ENCODE measurements at regions not wholly inside any gene's neighbourhood (a gene's known extent, or its start where the extent isn't known, plus 50 kb on each side); places are given as distances from the start of the nearest gene placed in this dataset.

- no peaks in the 10 kb centered on the region for H3K27me3 ChIP-seq (ENCODE audit: control insufficient read depth, insufficient read depth, low read length)
- POLR2A ChIA-PET = no interaction called here
- CTCF ChIA-PET = interaction anchor here (0.7 to 1.0 kb wide), 2 partner anchors 271 to 272 kb away, joined by 3 read pairs; no protein-coding TSS in a partner anchor
- no peak for DNase-seq (ENCODE audit: low read depth, low spot score)
- no peak for TF ChIP-seq CTCF (IDR thresholded peaks at IDR 0.05; ENCODE audit: low read depth, low read length)
- no peaks in the 10 kb centered on the region for H3K9me3 ChIP-seq (ENCODE audit: control insufficient read depth, insufficient read depth, low read length)
- no peak overlapping the region for H3K27ac ChIP-seq (ENCODE audit: low read depth, low read length)
- H3K4me3 ChIP-seq (ENCODE audit: low read depth, low read length) = no peak overlapping the region
Measured at GRCh38 chr2:223243233-223243632, 191.2 kb downstream of the KCNE4 start.

GRCh38 chr2:223247136-223247535 lies 195.1 kb downstream of the KCNE4 start:
- no peaks in the 10 kb centered on the region for H3K27me3 ChIP-seq (ENCODE audit: control insufficient read depth, insufficient read depth, low read length)
- peak; percentile 62 for TF ChIP-seq CTCF (IDR thresholded peaks at IDR 0.05; ENCODE audit: low read depth, low read length)
- ChIA-PET POLR2A (no interaction called here), CTCF (interaction anchor here (0.6 to 3.9 kb wide), 28 partner anchors 9 to 723 kb away, joined by 3 to 38 read pairs (median 3); no protein-coding TSS in a partner anchor)
- no peak overlapping the region for H3K4me3 ChIP-seq (ENCODE audit: low read depth, low read length)
- H3K9me3 ChIP-seq (ENCODE audit: control insufficient read depth, insufficient read depth, low read length) = no peaks in the 10 kb centered on the region
- H3K27ac ChIP-seq (ENCODE audit: low read depth, low read length) = no peak overlapping the region
- no peak for DNase-seq (ENCODE audit: low read depth, low spot score)

- H3K9me3 ChIP-seq (ENCODE audit: control insufficient read depth, insufficient read depth, low read length) = no peaks in the 10 kb centered on the region
- no peak for TF ChIP-seq CTCF (IDR thresholded peaks at IDR 0.05; ENCODE audit: low read depth, low read length)
- no peaks in the 10 kb centered on the region for H3K27me3 ChIP-seq (ENCODE audit: control insufficient read depth, insufficient read depth, low read length)
- CTCF ChIA-PET = interaction anchor here (1.3 kb wide), 1 partner anchor 280 kb away, joined by 5 read pairs; no protein-coding TSS in a partner anchor
- POLR2A ChIA-PET = interaction anchor here (0.7 kb wide), 1 partner anchor 22 kb away, joined by 3 read pairs; no protein-coding TSS in a partner anchor
- H3K27ac ChIP-seq (ENCODE audit: low read depth, low read length) = no peak overlapping the region
- no peak for DNase-seq (ENCODE audit: low read depth, low spot score)
- H3K4me3 ChIP-seq (ENCODE audit: low read depth, low read length) = no peak overlapping the region
Measured at GRCh38 chr2:223251656-223252229, 199.8 kb downstream of the KCNE4 start.

GRCh38 chr2:223260681-223261080 lies 208.7 kb downstream of the KCNE4 start:
- CTCF ChIA-PET = no interaction called here

More at GRCh38 chr2:223260681-223261080, 208.7 kb downstream of the KCNE4 start:
- TF ChIP-seq CTCF (IDR thresholded peaks at IDR 0.05; ENCODE audit: low read depth, low read length) = no peak
- H3K27me3 ChIP-seq (ENCODE audit: control insufficient read depth, insufficient read depth, low read length) = no peaks in the 10 kb centered on the region
- DNase-seq (ENCODE audit: low read depth, low spot score) = no peak
- H3K9me3 ChIP-seq (ENCODE audit: control insufficient read depth, insufficient read depth, low read length) = no peaks in the 10 kb centered on the region
- no peak overlapping the region for H3K27ac ChIP-seq (ENCODE audit: low read depth, low read length)
- H3K4me3 ChIP-seq (ENCODE audit: low read depth, low read length) = no peak overlapping the region
- POLR2A ChIA-PET = no interaction called here

Measured in AG04450 (cell line).